Spleen (tissue), 11 donors: ENCODE measurements at regions not wholly inside any gene's neighbourhood (a gene's known extent, or its start where the extent isn't known, plus 50 kb on each side); places are given as distances from the start of the nearest gene placed in this dataset.
A peak's percentile ranks its signal among the peaks of the same experiment; 100 is the strongest.

Experiments used
- DNase-seq: peaks from one replicate; pipeline ENCODE4 v3.0.0-alpha.2; 2020
- H3K27ac ChIP-seq, 8 donors: fragments of 200-600 bp; sonication (generic) in 7 of 8; 1 replicate in 4 of 8; 2 replicates in 4 of 8; pipeline versions ENCODE4 v1.5.0 to v1.8.0; 2016 to 2021; ENCODE audit warnings: inconsistent platforms in 4 of 8, mild to moderate bottlenecking in 4 of 8, moderate library complexity in 1 of 8
- H3K27me3 ChIP-seq, 7 donors: fragments of 200-600 bp; sonication (generic) in 6 of 7; replicated peaks in 1 of 7; 1 replicate in 4 of 7; 2 replicates in 3 of 7; pipeline versions ENCODE4 v1.5.0 to v1.8.0; 2016 to 2021; ENCODE audit warnings: inconsistent platforms in 3 of 7, mild to moderate bottlenecking in 1 of 7
- H3K36me3 ChIP-seq, 6 donors: fragments of 200-600 bp; sonication (generic) in 5 of 6; 1 replicate in 4 of 6; 2 replicates in 2 of 6; pipeline versions ENCODE4 v1.5.0 to v1.8.0; 2016 to 2021; ENCODE audit warnings: inconsistent platforms in 2 of 6
- H3K4me1 ChIP-seq, 6 donors: fragments of 200-600 bp; sonication (generic) in 5 of 6; 1 replicate in 3 of 6; 2 replicates in 3 of 6; pipeline versions ENCODE4 v1.5.0 to v1.8.0; 2016 to 2021; ENCODE audit warnings: inconsistent platforms in 3 of 6
- H3K4me3 ChIP-seq, 8 donors: fragments of 200-600 bp; sonication (generic) in 7 of 8; 1 replicate in 4 of 8; 2 replicates in 4 of 8; pipeline versions ENCODE4 v1.5.0 to v1.8.0; 2016 to 2021; ENCODE audit warnings: inconsistent platforms in 4 of 8, mild to moderate bottlenecking in 4 of 8, moderate library complexity in 2 of 8
- H3K9me3 ChIP-seq, 8 donors: fragments of 200-600 bp; sonication (generic) in 7 of 8; 1 replicate in 4 of 8; 2 replicates in 4 of 8; pipeline versions ENCODE4 v1.5.0 to v1.8.0; 2016 to 2021; ENCODE audit warnings: inconsistent platforms in 4 of 8
- CTCF ChIP-seq, 11 experiments: fragments of 200-600 bp in 7 of 11; fragments of 450-650 bp in 4 of 11; sonication (generic) in 4 of 11; IDR thresholded peaks in 8 of 11; conservative IDR thresholded peaks in 3 of 11; 1 replicate in 7 of 11; 2 replicates in 4 of 11; pipeline versions ENCODE4 v1.4.0 to v1.8.0; 2016 to 2021; ENCODE audit warnings: antibody characterized with exemption in 11 of 11, inconsistent platforms in 4 of 11, mild to moderate bottlenecking in 1 of 11
- POLR2A ChIP-seq, 3 donors: fragments of 450-650 bp; IDR thresholded peaks; one replicate each; pipeline ENCODE4 v1.5.1; 2017; ENCODE audit warnings: antibody characterized with exemption in 3 of 3, mild to moderate bottlenecking in 1 of 3
- POLR2AphosphoS5 ChIP-seq, 3 donors: sonication (generic); formaldehyde crosslinking; IDR thresholded peaks; one replicate each; pipeline ENCODE4 v1.5.1; 2017; ENCODE audit warnings: antibody characterized with exemption in 3 of 3
- WGBS, 5 donors: extraction: QIAGEN DNeasy Blood & Tissue Kit in 3 of 5; methylation state at CpG; one replicate each; pipeline versions ENCODE4 v1.1.5 to v1.1.7; 2013 to 2018; 5-methylcytosine and 5-hydroxymethylcytosine counted together
- intact Hi-C: fragments of 100-400 bp; cut with DNase I; formaldehyde crosslinking; loops from one replicate; pipeline ENCODE4 v1.15.0; 2023; ENCODE audit warnings: low total_unique reads
- donor health status: healthy with polysubstance abuse.
- donor health status: DM: no; HTN: no; CAD: no; lungs with moderate emphysema.
- donor health status: DM: no; HTN: no; CAD: no.
- donor health status: Bipolar disorder and iron deficiency.
- donor health status: healthy.
- donor health status: DM: no; HTN: no; CAD: no.
- donor health status: DM: yes; HTN: yes; CAD: no.

GRCh38 chr14:53327716-53328115, 174.6 kb upstream of the DDHD1 start:
- intact Hi-C loops = no loop called here
- TF ChIP-seq POLR2AphosphoS5 (IDR thresholded peaks at IDR 0.05) = no peak
- TF ChIP-seq POLR2A (IDR thresholded peaks at IDR 0.05) = no peak
- no peak for TF ChIP-seq CTCF (IDR thresholded peaks at IDR 0.05 in 8 of 11, conservative IDR thresholded peaks at IDR 0.05 in 3 of 11)
- no peaks in the 10 kb centered on the region for H3K4me1 ChIP-seq
- no peaks in the 10 kb centered on the region for H3K27me3 ChIP-seq
- 83 to 93% (median 90%) methylated on average over 1 of the region's 1 CpG for WGBS, 5 donors
- no peaks in the 10 kb centered on the region for H3K36me3 ChIP-seq
- H3K9me3 ChIP-seq = peaks cover 0 to 3% (median 0%) of the 10 kb centered on the region in 8 donors
- DNase-seq = no peak
- H3K27ac ChIP-seq = no peak overlapping the region
- no peak overlapping the region for H3K4me3 ChIP-seq

GRCh38 chr14:53325176-53325806, 172.2 kb upstream of the DDHD1 start:
- H3K4me1 ChIP-seq = no peaks in the 10 kb centered on the region
- H3K4me3 ChIP-seq = no peak overlapping the region
- H3K36me3 ChIP-seq = no peaks in the 10 kb centered on the region
- H3K27me3 ChIP-seq = no peaks in the 10 kb centered on the region
- no peak for DNase-seq
- H3K27ac ChIP-seq = no peak overlapping the region
- H3K9me3 ChIP-seq = peaks cover 0 to 3% (median 0%) of the 10 kb centered on the region in 8 donors
- TF ChIP-seq CTCF (IDR thresholded peaks at IDR 0.05 in 8 of 11, conservative IDR thresholded peaks at IDR 0.05 in 3 of 11) = peak in 3 of 11 experiments; percentile 16 to 21 (median 20)
- no peak for TF ChIP-seq POLR2A (IDR thresholded peaks at IDR 0.05)
- intact Hi-C loops = no loop called here

GRCh38 chr14:53316504-53316903, 163.4 kb upstream of the DDHD1 start:
- Histone ChIP-seq H3K4me1 (no peaks in the 10 kb centered on the region), H3K4me3 (no peak overlapping the region), H3K27ac (no peak overlapping the region), H3K9me3 (peaks cover 0 to 21% (median 6%) of the 10 kb centered on the region in 8 donors), H3K27me3 (no peaks in the 10 kb centered on the region), H3K36me3 (no peaks in the 10 kb centered on the region)
- no peak for DNase-seq
- intact Hi-C loops = no loop called here
- no peak for TF ChIP-seq POLR2AphosphoS5 (IDR thresholded peaks at IDR 0.05)
- no peak for TF ChIP-seq POLR2A (IDR thresholded peaks at IDR 0.05)
- no peak for TF ChIP-seq CTCF (IDR thresholded peaks at IDR 0.05 in 8 of 11, conservative IDR thresholded peaks at IDR 0.05 in 3 of 11)
- WGBS, 5 donors = 50 to 78% (median 60%) methylated on average over 5 of the region's 5 CpGs

GRCh38 chr14:53310412-53310811, 157.3 kb upstream of the DDHD1 start:
- no peaks in the 10 kb centered on the region for H3K36me3 ChIP-seq
- no peak overlapping the region for H3K27ac ChIP-seq
- DNase-seq = no peak
- 62 to 90% (median 83%) methylated on average over 2 of the region's 2 CpGs for WGBS, 5 donors
- intact Hi-C loops = no loop called here
- H3K4me3 ChIP-seq = no peak overlapping the region
- H3K27me3 ChIP-seq = no peaks in the 10 kb centered on the region
- peaks cover 0 to 17% (median 9%) of the 10 kb centered on the region in 6 donors for H3K4me1 ChIP-seq
- TF ChIP-seq POLR2A (IDR thresholded peaks at IDR 0.05) (no peak), POLR2AphosphoS5 (IDR thresholded peaks at IDR 0.05) (no peak), CTCF (IDR thresholded peaks at IDR 0.05 in 8 of 11, conservative IDR thresholded peaks at IDR 0.05 in 3 of 11) (no peak)
- peaks cover 0 to 14% (median 6%) of the 10 kb centered on the region in 8 donors for H3K9me3 ChIP-seq
